Peyer's patch (tissue), 4 donors: ENCODE measurements at regions not wholly inside any gene's neighbourhood (a gene's known extent, or its start where the extent isn't known, plus 50 kb on each side); places are given as distances from the start of the nearest gene placed in this dataset.

Source experiments
- CTCF ChIP-seq, 6 experiments: fragments of 450-650 bp in 4 of 6; fragments of 200-600 bp in 2 of 6; sonication (generic) in 1 of 6; IDR thresholded peaks; one replicate each; pipeline ENCODE4 v1.5.1; 2017 to 2019; ENCODE audit warnings: antibody characterized with exemption in 6 of 6, mild to moderate bottlenecking in 3 of 6, moderate library complexity in 1 of 6
- POLR2A ChIP-seq, 2 donors: fragments of 450-650 bp; IDR thresholded peaks; one replicate each; pipeline ENCODE4 v1.5.1; 2017; ENCODE audit warnings: antibody characterized with exemption in 2 of 2, mild to moderate bottlenecking in 2 of 2, moderate library complexity in 2 of 2

GRCh38 chr2:234556848-234557573, 60.1 kb upstream of the ARL4C start:
- TF ChIP-seq CTCF (IDR thresholded peaks at IDR 0.05) (no peak), POLR2A (IDR thresholded peaks at IDR 0.05) (no peak)
